ENCODE measurements at regions not wholly inside any gene's neighbourhood (a gene's known extent, or its start where the extent isn't known, plus 50 kb on each side); places are given as distances from the start of the nearest gene placed in this dataset.

DNA sequence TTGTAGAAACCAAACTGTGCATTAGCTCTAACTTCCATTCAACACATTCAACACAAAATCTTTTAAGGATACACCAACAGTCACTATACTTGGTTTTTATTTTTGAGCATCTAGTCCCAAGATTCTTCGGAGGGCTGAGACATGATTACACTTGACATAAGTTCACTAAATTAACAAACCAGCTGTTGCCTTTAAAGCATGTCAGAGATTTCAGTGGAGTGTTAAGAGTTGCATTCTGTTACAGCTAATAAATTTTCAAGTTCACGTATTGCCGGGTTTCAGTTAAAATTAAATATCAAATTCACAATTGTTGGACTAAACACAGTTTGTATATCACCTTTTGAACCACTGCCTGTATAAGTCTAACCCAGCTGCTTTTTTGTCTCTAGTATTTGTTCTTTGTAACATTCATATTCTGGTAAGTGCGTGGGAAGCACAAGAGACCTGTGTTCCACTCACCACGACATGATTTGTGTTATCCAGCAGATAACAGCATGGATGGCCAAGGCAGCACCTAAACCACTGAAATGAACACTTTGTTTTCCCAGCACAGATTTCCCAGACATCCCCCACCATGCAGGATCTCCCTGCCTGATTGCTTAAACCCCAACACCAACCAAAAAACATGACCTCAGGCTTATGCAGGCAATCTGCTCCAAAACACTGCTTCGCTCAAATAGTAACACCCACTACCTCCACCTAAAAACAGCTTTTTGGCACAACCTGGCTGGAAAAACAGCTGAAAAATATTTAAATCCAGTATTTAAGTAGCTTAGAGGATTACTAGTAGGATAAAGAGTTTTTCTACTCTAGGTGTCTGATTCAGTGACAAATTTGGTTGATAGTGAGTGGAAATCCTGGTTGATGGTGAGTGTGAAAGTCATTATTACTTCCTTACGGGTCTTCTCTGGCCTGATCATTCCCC is 286.5 kb upstream of the NT5E start:
- peaks cover 0 to 4% (median 0%) of the 10 kb centered on the region in 7 donors for H3K9me3 Mint-ChIP-seq
- H3K27ac ChIP-seq (ENCODE audit: insufficient read depth, low read length, poor library complexity, severe bottlenecking) = no peak overlapping the region
- H3K4me3 Mint-ChIP-seq = no peak overlapping the region
- no peaks in the 10 kb centered on the region for H3K4me1 ChIP-seq (ENCODE audit: control insufficient read depth, insufficient read depth, low read length, poor library complexity, severe bottlenecking)
- no peaks in the 10 kb centered on the region for H3K36me3 Mint-ChIP-seq
- DNase-seq (no peak), ATAC-seq (ENCODE audit: low read depth in 2 of 2) (no peak)
- H3K4me1 Mint-ChIP-seq = no peaks in the 10 kb centered on the region
- no peaks in the 10 kb centered on the region for H3K27me3 Mint-ChIP-seq
- H3K9me3 ChIP-seq (ENCODE audit: control insufficient read depth in 2 of 2, low read length in 2 of 2) = no peaks in the 10 kb centered on the region
- no peak overlapping the region for H3K27ac Mint-ChIP-seq
- no peaks in the 10 kb centered on the region for H3K36me3 ChIP-seq (ENCODE audit: control insufficient read depth, insufficient read depth, low read length)
- H3K27me3 ChIP-seq (ENCODE audit: control insufficient read depth, insufficient read depth, low read length) = no peaks in the 10 kb centered on the region
- no peak overlapping the region for H3K4me3 ChIP-seq (ENCODE audit: low read depth, low read length)

DNA sequence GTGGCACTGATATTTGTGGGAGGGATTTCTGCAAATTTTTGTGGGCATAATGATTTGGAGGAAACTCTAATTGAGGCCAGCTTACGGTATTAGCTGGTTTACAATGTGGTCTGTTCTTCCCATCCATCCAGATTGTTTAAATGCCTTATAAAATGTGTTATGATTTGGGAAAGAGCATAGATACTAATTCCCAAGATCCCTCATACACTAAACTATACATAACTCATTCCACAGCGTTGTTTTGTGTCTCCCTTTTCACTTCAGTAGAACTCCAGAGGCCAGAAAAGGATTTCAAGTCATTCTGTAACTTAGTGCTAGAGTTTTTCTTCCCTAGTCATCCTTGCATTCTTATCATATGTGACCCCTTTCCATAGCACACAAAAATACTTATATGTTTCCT is 292.6 kb upstream of the NT5E start:
- Mint-ChIP-seq H3K4me3 (no peak overlapping the region), H3K4me1 (no peaks in the 10 kb centered on the region), H3K27me3 (no peaks in the 10 kb centered on the region), H3K36me3 (no peaks in the 10 kb centered on the region), H3K9me3 (peaks cover 0 to 8% (median 2%) of the 10 kb centered on the region in 7 donors), H3K27ac (no peak overlapping the region)
- H3K4me1 ChIP-seq (ENCODE audit: control insufficient read depth, insufficient read depth, low read length, poor library complexity, severe bottlenecking) = no peaks in the 10 kb centered on the region
- no peaks in the 10 kb centered on the region for H3K27me3 ChIP-seq (ENCODE audit: control insufficient read depth, insufficient read depth, low read length)
- H3K36me3 ChIP-seq (ENCODE audit: control insufficient read depth, insufficient read depth, low read length) = no peaks in the 10 kb centered on the region
- no peak overlapping the region for H3K4me3 ChIP-seq (ENCODE audit: low read depth, low read length)
- no peaks in the 10 kb centered on the region for H3K9me3 ChIP-seq (ENCODE audit: control insufficient read depth in 2 of 2, low read length in 2 of 2)
- no peak for ATAC-seq (ENCODE audit: low read depth in 2 of 2)
- DNase-seq = no peak
- no peak overlapping the region for H3K27ac ChIP-seq (ENCODE audit: insufficient read depth, low read length, poor library complexity, severe bottlenecking)

DNA sequence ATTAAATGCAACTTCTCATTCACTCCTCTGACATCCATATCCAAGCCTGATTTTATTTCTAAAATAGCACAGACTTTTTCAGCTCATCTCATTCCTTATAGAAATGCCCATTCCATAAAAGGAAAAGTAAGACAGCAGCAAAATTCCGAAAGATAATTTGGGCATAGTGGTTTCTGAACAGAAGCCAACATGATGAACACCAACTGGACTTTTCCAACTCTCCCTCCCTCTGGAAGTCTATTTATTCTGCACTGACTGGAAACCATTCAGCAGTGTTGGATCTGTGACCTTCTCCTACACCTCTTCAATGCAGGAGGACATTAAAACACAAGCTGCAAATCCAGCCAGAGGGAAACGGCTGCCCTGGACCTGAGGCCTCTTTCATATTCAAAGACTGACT is 306.2 kb upstream of the NT5E start:
- ATAC-seq (ENCODE audit: low read depth in 2 of 2) = no peak
- Histone ChIP-seq H3K4me3 (ENCODE audit: low read depth, low read length) (no peak overlapping the region), H3K9me3 (ENCODE audit: control insufficient read depth in 2 of 2, low read length in 2 of 2) (no peaks in the 10 kb centered on the region), H3K36me3 (ENCODE audit: control insufficient read depth, insufficient read depth, low read length) (no peaks in the 10 kb centered on the region), H3K27me3 (ENCODE audit: control insufficient read depth, insufficient read depth, low read length) (no peaks in the 10 kb centered on the region), H3K27ac (ENCODE audit: insufficient read depth, low read length, poor library complexity, severe bottlenecking) (no peak overlapping the region), H3K4me1 (ENCODE audit: control insufficient read depth, insufficient read depth, low read length, poor library complexity, severe bottlenecking) (no peaks in the 10 kb centered on the region)
- Mint-ChIP-seq H3K9me3 (peaks cover 0 to 18% (median 5%) of the 10 kb centered on the region in 7 donors), H3K4me1 (no peaks in the 10 kb centered on the region), H3K36me3 (no peaks in the 10 kb centered on the region), H3K27me3 (no peaks in the 10 kb centered on the region), H3K4me3 (no peak overlapping the region), H3K27ac (no peak overlapping the region)
- no peak for DNase-seq

DNA sequence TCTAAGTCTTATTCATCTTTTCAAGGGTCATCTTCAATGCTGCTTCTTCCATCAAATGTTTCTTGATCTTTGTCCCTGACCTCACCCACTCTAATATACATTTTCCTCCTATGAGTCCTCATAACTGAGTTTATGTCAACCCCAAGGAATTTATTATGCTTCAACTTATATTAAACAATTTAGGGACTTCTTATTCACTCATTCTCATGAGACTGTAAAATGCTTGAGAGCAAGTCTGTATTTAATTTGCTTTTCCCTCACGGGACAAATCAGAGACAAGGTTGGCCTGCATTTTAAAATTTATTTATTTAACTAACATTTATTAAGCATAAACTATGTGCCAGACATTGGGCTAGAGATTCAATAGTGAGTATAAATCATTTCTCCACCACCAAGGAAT is 312.0 kb upstream of the NT5E start:
- Mint-ChIP-seq H3K36me3 (no peaks in the 10 kb centered on the region), H3K4me1 (no peaks in the 10 kb centered on the region), H3K27ac (no peak overlapping the region), H3K27me3 (no peaks in the 10 kb centered on the region), H3K4me3 (no peak overlapping the region), H3K9me3 (peaks cover 0 to 8% (median 2%) of the 10 kb centered on the region in 7 donors)
- Histone ChIP-seq H3K27me3 (ENCODE audit: control insufficient read depth, insufficient read depth, low read length) (no peaks in the 10 kb centered on the region), H3K4me3 (ENCODE audit: low read depth, low read length) (no peak overlapping the region), H3K4me1 (ENCODE audit: control insufficient read depth, insufficient read depth, low read length, poor library complexity, severe bottlenecking) (no peaks in the 10 kb centered on the region), H3K27ac (ENCODE audit: insufficient read depth, low read length, poor library complexity, severe bottlenecking) (no peak overlapping the region), H3K9me3 (ENCODE audit: control insufficient read depth in 2 of 2, low read length in 2 of 2) (no peaks in the 10 kb centered on the region), H3K36me3 (ENCODE audit: control insufficient read depth, insufficient read depth, low read length) (no peaks in the 10 kb centered on the region)
- ATAC-seq (ENCODE audit: low read depth in 2 of 2) = no peak
- no peak for DNase-seq

DNA sequence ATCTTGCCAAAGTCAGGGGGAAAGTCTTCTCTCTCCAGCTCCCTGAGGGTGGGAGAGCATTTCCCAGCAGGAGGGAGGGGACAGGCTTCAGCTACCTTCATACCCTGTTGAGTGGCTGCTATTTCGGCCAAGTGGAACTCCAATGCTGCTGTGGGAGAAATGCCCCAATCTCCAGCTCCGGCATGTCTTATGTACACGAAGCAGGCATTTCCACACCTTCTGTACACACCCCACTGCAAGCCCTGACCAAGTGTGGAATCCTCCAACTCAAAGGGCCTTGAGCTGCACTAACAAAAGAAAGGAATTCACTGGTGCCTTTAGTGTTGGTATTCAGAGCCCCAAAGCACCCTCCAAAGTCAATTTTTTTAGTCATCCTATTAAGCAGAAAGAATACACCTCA is 313.6 kb upstream of the NT5E start:
- Histone ChIP-seq H3K27me3 (ENCODE audit: control insufficient read depth, insufficient read depth, low read length) (no peaks in the 10 kb centered on the region), H3K4me3 (ENCODE audit: low read depth, low read length) (no peak overlapping the region), H3K27ac (ENCODE audit: insufficient read depth, low read length, poor library complexity, severe bottlenecking) (no peak overlapping the region), H3K36me3 (ENCODE audit: control insufficient read depth, insufficient read depth, low read length) (no peaks in the 10 kb centered on the region), H3K4me1 (ENCODE audit: control insufficient read depth, insufficient read depth, low read length, poor library complexity, severe bottlenecking) (no peaks in the 10 kb centered on the region), H3K9me3 (ENCODE audit: control insufficient read depth in 2 of 2, low read length in 2 of 2) (no peaks in the 10 kb centered on the region)
- Mint-ChIP-seq H3K4me3 (no peak overlapping the region), H3K4me1 (no peaks in the 10 kb centered on the region), H3K27me3 (no peaks in the 10 kb centered on the region), H3K36me3 (no peaks in the 10 kb centered on the region), H3K27ac (no peak overlapping the region), H3K9me3 (peaks cover 0 to 11% (median 2%) of the 10 kb centered on the region in 7 donors)
- ATAC-seq (ENCODE audit: low read depth in 2 of 2) (no peak), DNase-seq (no peak)

DNA sequence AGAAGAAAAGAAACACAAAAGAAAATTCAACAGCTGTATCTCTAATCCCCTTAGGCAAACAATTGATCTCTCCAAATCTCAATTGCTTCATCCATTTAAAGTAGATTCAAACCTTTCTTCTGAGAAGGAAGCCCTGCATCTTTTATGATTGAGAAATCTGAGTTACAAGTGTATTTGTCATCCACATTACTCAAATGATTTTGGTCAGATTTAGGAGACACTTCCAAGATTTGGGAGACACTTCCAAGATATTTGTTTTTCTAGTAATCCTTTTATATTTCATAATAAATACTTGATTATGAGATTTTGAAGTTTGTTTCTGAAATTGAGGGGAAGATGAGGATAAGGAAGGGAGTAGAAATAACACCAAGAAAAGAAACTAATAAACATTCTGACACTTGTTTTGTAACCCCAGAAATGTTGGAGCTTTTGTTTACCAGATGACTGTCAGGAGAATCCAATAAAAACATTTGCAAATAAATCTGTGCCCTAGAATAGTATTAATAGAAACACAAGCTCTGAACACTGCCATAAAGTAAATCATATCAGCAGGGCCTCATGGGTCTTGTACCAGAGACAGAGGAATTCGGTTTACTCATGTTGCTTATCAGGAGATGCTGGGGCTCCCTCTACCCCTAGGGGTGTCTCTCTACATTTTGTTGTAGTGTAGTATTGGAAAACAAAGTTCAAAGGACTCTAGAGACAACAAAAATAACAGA is 314.3 kb upstream of the NT5E start:
- Mint-ChIP-seq H3K27ac (no peak overlapping the region), H3K9me3 (peaks cover 0 to 11% (median 2%) of the 10 kb centered on the region in 7 donors), H3K36me3 (no peaks in the 10 kb centered on the region), H3K4me1 (no peaks in the 10 kb centered on the region), H3K4me3 (no peak overlapping the region), H3K27me3 (no peaks in the 10 kb centered on the region)
- ATAC-seq (ENCODE audit: low read depth in 2 of 2) (no peak), DNase-seq (no peak)
- Histone ChIP-seq H3K27ac (ENCODE audit: insufficient read depth, low read length, poor library complexity, severe bottlenecking) (no peak overlapping the region), H3K9me3 (ENCODE audit: control insufficient read depth in 2 of 2, low read length in 2 of 2) (no peaks in the 10 kb centered on the region), H3K4me3 (ENCODE audit: low read depth, low read length) (no peak overlapping the region), H3K36me3 (ENCODE audit: control insufficient read depth, insufficient read depth, low read length) (no peaks in the 10 kb centered on the region), H3K27me3 (ENCODE audit: control insufficient read depth, insufficient read depth, low read length) (no peaks in the 10 kb centered on the region), H3K4me1 (ENCODE audit: control insufficient read depth, insufficient read depth, low read length, poor library complexity, severe bottlenecking) (no peaks in the 10 kb centered on the region)

DNA sequence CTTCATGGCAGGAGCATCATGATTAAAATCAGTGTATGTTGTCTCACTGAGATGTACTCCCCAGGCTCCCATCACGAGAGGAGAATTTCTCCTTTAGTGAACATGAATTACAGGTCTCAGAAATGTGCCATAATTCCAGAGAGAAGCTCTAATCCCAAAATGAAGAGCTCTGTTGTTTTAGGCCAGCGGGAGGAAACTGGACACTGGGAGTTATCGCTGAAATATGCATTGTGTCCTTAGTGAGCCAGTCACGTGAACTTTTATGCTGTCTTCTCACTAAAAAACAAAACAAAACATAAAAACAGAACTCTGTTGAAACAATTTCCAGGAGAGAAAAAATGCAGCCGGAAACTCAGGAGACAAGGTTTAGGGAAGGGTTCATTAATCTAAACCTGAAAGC is 315.7 kb upstream of the NT5E start:
- no peaks in the 10 kb centered on the region for H3K9me3 ChIP-seq (ENCODE audit: control insufficient read depth in 2 of 2, low read length in 2 of 2)

More for the DNA sequence above, 315.7 kb upstream of the NT5E start:
- no peak overlapping the region for H3K27ac Mint-ChIP-seq
- no peaks in the 10 kb centered on the region for H3K36me3 Mint-ChIP-seq
- ATAC-seq (ENCODE audit: low read depth in 2 of 2) (no peak), DNase-seq (no peak)
- no peaks in the 10 kb centered on the region for H3K4me1 Mint-ChIP-seq
- no peaks in the 10 kb centered on the region for H3K27me3 Mint-ChIP-seq
- Histone ChIP-seq H3K27ac (ENCODE audit: insufficient read depth, low read length, poor library complexity, severe bottlenecking) (no peak overlapping the region), H3K36me3 (ENCODE audit: control insufficient read depth, insufficient read depth, low read length) (no peaks in the 10 kb centered on the region), H3K27me3 (ENCODE audit: control insufficient read depth, insufficient read depth, low read length) (no peaks in the 10 kb centered on the region), H3K4me1 (ENCODE audit: control insufficient read depth, insufficient read depth, low read length, poor library complexity, severe bottlenecking) (no peaks in the 10 kb centered on the region), H3K4me3 (ENCODE audit: low read depth, low read length) (no peak overlapping the region)
- peak overlapping the region in 1 of 4 donors; percentile 1 for H3K4me3 Mint-ChIP-seq
- H3K9me3 Mint-ChIP-seq = peaks cover 0 to 11% (median 1%) of the 10 kb centered on the region in 7 donors

All from CD4-positive, CD25-positive, alpha-beta regulatory T cell (primary cell).